Activated naive CD8-positive, alpha-beta T cell treated with anti-CD3 and anti-CD28 coated beads, Interleukin-2, amount 10 ng/mL, durations not matched to agents 7 days and 5 days (primary cell): ENCODE measurements at regions not wholly inside any gene's neighbourhood (a gene's known extent, or its start where the extent isn't known, plus 50 kb on each side); places are given as distances from the start of the nearest gene placed in this dataset.
"Not testable (repeated sequence)": the region's sequence is repeated elsewhere in the genome, so short reads cannot be mapped to it uniquely, and the experiment has no call there.

Source experiments
- ATAC-seq: fragments of 150-1000 bp; cut with Tn5 transposase; one replicate; pipeline ENCODE4 v1.10.0; 2021; ENCODE audit warnings: low read depth, moderate library complexity
- POLR2A ChIA-PET: fragments of 350-600 bp; sonication (Branson Sonifier 250); formaldehyde crosslinking; loops from one replicate; lab custom pipeline; 2021; ENCODE audit warnings: antibody characterized with exemption; lab: Charles Lee
- DNase-seq: peaks from one replicate; pipeline ENCODE4 v3.0.0; 2021
- H3K27ac Mint-ChIP-seq: one replicate; pipeline ENCODE4 v1.8.0; 2022; ENCODE audit warnings: mild to moderate bottlenecking, mixed read lengths
- H3K27me3 Mint-ChIP-seq: one replicate; pipeline ENCODE4 v1.8.0; 2022; ENCODE audit warnings: mild to moderate bottlenecking, moderate library complexity, mixed read lengths
- H3K36me3 Mint-ChIP-seq: one replicate; pipeline ENCODE4 v1.8.0; 2021; ENCODE audit warnings: mild to moderate bottlenecking, mixed read lengths
- H3K4me1 Mint-ChIP-seq: one replicate; pipeline ENCODE4 v1.8.0; 2021; ENCODE audit warnings: mixed read lengths
- H3K4me3 Mint-ChIP-seq: one replicate; pipeline ENCODE4 v1.8.0; 2022; ENCODE audit warnings: mild to moderate bottlenecking, moderate library complexity, mixed read lengths
- H3K9me3 Mint-ChIP-seq: one replicate; pipeline ENCODE4 v1.8.0; 2021; ENCODE audit warnings: mixed read lengths

DNA sequence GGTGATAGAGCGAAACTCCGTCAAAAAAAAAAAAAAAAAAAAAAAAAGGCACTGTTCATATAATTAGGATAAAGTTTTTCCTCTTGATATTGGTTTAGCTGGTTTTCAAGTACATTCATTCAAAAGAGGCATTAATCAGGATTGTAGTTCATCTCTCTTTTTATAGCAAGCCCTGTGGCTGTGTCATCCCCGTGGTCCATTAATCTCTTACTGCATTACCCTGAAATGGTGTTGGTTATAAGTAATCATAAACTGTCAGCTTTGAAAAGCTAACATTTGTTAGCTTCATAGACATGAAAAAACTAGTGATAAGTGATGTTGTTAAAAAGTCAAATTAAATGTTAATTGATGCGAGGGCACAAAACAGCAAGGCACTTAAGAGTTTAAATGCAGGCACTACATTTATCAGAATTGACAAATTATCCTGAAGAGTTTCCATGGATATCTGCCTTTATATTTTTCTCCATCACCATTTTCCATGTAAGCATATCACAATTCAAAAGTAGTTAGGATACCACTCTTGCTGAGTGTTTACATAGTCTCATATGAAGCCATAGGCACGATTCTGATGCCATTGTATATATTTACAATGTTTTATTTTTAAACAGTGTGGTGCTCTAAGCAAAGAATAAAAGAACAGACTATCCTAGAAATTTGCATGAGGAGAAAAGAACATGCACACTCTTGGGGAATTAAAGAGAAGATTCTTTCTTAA, 193.1 kb downstream of the OTOL1 start:
- DNase-seq = no peak
- Mint-ChIP-seq H3K4me1 (no peaks in the 10 kb centered on the region), H3K27me3 (no peaks in the 10 kb centered on the region), H3K4me3 (no peak overlapping the region), H3K36me3 (no peaks in the 10 kb centered on the region), H3K9me3 (no peaks in the 10 kb centered on the region), H3K27ac (no peak overlapping the region)
- ATAC-seq = no peak
- POLR2A ChIA-PET = no interaction called here

DNA sequence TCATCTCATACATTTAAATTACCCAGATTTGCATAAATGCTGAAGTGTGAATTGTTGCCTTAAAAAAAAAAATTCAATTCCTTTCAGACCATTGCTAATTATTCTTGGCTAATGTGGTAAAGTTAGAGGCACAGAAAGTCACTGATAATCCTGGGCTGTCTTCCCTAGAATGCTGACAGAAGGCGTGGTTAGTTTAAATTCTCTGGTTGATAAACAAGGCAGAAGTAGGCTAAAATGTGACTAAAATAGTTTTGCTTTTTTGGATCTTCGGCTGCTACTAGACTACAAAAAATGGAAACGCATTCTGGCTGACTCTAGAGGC, 193.7 kb downstream of the OTOL1 start:
- no peak overlapping the region for H3K4me3 Mint-ChIP-seq
- no peaks in the 10 kb centered on the region for H3K4me1 Mint-ChIP-seq
- H3K27me3 Mint-ChIP-seq = no peaks in the 10 kb centered on the region
- H3K9me3 Mint-ChIP-seq = no peaks in the 10 kb centered on the region
- H3K36me3 Mint-ChIP-seq = no peaks in the 10 kb centered on the region
- H3K27ac Mint-ChIP-seq = no peak overlapping the region
- POLR2A ChIA-PET = no interaction called here
- ATAC-seq = no peak
- no peak for DNase-seq

DNA sequence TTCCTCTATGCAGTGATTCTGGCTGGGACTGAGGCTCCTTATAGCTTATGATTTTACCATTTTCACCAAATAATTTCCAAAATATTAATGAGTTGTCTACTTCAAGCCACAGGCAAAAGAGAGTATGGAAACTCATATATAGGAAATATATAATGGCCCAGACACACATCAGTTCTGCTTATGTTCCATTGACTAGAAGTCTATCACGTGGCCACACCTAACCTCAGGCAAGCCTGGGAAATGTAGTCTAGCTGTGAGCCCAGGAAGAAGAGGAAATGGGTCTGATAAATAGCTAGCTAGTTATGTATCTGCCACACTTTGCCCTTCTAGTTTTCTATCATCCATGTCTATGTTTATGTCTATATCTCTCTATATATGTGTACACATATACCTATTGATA, 195.1 kb downstream of the OTOL1 start:
- H3K9me3 Mint-ChIP-seq = no peaks in the 10 kb centered on the region
- no peaks in the 10 kb centered on the region for H3K27me3 Mint-ChIP-seq
- H3K4me3 Mint-ChIP-seq = no peak overlapping the region
- POLR2A ChIA-PET = no interaction called here
- H3K27ac Mint-ChIP-seq = no peak overlapping the region
- DNase-seq = no peak
- ATAC-seq = no peak
- H3K4me1 Mint-ChIP-seq = no peaks in the 10 kb centered on the region
- H3K36me3 Mint-ChIP-seq = no peaks in the 10 kb centered on the region

DNA sequence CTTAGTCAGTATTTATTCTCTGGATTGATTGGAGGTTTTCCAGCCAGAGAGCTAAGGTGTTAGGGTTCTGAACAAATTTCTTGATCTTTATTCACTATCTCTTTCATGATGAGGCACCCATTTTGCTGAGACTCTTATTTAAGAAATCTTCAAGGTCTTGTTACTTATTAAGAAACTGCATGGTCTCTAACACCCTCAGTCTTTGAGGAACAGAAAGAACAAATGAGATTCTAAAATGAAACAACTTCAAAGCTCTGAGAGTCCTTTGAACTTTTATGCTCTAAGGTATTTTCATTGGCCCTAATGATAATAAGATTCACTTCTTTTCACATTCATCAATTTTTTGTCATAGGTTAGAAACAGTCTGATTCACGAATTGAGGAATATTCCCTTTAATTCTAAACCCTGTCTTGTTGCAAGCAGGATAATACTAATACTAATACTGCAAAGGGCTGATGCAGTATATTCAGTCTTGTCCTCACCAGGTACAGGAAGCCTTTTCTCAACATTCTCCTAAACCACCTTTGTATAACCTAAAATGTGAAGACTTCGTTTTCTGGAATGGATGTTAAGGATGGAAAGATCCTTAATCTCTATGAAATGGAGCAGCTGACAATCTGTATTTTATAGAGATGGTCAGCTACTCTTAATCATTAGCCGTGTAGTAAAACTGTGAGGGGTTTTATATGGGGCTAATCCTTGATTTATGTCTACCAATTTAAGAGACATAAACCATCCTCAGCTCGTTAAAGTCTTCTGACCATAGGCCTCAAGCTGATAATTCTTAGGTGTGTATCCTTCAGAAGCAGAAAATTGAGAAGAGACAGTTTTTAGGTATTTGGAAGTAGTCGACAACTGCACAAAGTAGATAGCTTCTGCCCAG, 198.3 kb downstream of the OTOL1 start:
- DNase-seq = no peak
- no peak overlapping the region for H3K4me3 Mint-ChIP-seq
- H3K36me3 Mint-ChIP-seq = no peaks in the 10 kb centered on the region
- H3K4me1 Mint-ChIP-seq = no peaks in the 10 kb centered on the region
- H3K27ac Mint-ChIP-seq = no peak overlapping the region
- no peaks in the 10 kb centered on the region for H3K9me3 Mint-ChIP-seq
- POLR2A ChIA-PET = no interaction called here
- ATAC-seq = no peak
- H3K27me3 Mint-ChIP-seq = no peaks in the 10 kb centered on the region

DNA sequence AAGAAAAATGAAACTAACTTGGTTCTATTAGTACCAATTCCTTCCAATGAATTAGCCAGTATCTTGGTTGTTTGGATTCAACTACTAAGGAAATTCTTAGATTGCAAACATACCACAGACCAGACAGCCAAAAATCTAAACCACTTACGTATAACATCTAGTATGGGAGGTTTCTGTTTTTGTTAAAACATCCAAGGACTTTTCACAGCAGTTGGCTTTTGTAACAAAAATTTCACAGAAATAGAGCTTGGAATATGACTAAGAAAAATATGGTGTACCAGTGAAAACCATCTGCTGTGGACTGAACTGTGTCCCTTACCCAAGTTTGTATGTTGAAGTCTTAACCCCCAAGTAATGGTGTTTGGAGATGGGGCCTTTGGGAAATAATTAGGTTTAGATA, 199.2 kb downstream of the OTOL1 start:
- H3K36me3 Mint-ChIP-seq = no peaks in the 10 kb centered on the region
- no peaks in the 10 kb centered on the region for H3K9me3 Mint-ChIP-seq

DNA sequence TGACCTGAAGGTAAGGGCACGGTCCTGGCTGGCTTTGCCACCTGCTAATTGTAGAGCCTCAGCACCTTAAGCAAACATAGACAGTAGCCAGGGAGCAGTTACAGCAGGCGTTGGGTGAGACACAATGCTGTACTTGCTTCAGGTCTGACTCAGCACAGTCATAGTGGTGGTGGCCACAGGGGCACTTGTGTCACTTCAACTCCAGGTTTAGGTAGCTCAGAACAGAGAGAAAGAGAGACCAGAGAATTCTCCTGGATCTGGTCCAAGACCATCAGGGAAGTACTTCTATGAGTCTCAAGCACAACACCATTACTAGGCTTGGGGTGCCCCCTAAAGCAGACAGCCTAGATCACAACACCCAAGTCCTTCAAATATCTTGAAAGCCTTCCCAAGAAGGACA, 204.4 kb downstream of the OTOL1 start:
- no peaks in the 10 kb centered on the region for H3K27me3 Mint-ChIP-seq
- no peaks in the 10 kb centered on the region for H3K9me3 Mint-ChIP-seq
- H3K4me1 Mint-ChIP-seq = no peaks in the 10 kb centered on the region
- no peak overlapping the region for H3K27ac Mint-ChIP-seq
- ATAC-seq (no peak), DNase-seq (no peak)
- H3K36me3 Mint-ChIP-seq = no peaks in the 10 kb centered on the region
- POLR2A ChIA-PET = no interaction called here
- H3K4me3 Mint-ChIP-seq = no peak overlapping the region

More for the DNA sequence above, 199.2 kb downstream of the OTOL1 start:
- Mint-ChIP-seq H3K27ac (no peak overlapping the region), H3K4me3 (no peak overlapping the region), H3K4me1 (no peaks in the 10 kb centered on the region), H3K27me3 (no peaks in the 10 kb centered on the region)
- no peak for DNase-seq
- ATAC-seq = no peak
- POLR2A ChIA-PET = no interaction called here

DNA sequence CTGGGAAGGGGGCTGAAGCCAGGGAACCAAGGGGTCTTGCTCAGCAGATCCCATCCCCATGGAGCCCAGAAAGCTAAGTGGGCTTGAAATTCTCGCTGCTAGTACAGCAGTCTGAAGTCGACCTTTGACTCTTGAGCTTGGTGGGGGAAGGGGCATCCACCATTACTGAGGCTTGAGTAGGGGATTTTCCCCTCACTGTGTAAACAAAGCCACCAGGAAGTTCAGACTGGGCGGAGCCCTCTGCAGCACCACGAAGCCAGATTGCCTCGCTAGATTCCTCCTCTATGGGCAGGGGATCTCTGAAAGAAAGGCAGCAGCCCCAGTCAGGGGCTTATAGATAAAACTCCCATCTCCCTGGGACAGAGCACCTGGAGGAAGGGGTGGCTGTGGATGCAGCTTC, 210.6 kb downstream of the OTOL1 start:
- ATAC-seq, DNase-seq, H3K27ac Mint-ChIP-seq, H3K36me3 Mint-ChIP-seq, H3K9me3 Mint-ChIP-seq, POLR2A ChIA-PET, H3K27me3 Mint-ChIP-seq, H3K4me1 Mint-ChIP-seq, H3K4me3 Mint-ChIP-seq: not testable (repeated sequence)

DNA sequence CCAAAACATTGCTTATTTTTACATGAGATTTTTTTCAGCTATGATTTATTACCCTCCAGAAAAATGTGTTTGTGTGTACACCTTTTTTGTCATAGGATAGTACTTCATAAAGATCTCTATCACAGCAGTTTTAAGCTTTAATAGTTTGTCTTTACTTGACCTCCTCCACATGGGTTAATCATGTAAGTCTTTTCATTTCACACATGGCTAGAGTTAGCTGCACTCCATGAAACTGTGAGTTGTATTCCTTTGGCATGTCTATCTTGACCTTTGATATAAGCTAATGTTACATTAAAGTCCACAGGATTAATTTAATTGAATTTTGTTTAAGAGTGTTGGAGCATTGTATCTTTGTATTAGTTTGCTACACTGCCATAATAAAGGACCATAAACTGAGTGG, 217.1 kb downstream of the OTOL1 start:
- Mint-ChIP-seq H3K9me3 (peaks cover 4% of the 10 kb centered on the region), H3K36me3 (no peaks in the 10 kb centered on the region), H3K27ac (no peak overlapping the region), H3K4me1 (no peaks in the 10 kb centered on the region), H3K27me3 (no peaks in the 10 kb centered on the region), H3K4me3 (no peak overlapping the region)
- POLR2A ChIA-PET = no interaction called here
- ATAC-seq (no peak), DNase-seq (no peak)

DNA sequence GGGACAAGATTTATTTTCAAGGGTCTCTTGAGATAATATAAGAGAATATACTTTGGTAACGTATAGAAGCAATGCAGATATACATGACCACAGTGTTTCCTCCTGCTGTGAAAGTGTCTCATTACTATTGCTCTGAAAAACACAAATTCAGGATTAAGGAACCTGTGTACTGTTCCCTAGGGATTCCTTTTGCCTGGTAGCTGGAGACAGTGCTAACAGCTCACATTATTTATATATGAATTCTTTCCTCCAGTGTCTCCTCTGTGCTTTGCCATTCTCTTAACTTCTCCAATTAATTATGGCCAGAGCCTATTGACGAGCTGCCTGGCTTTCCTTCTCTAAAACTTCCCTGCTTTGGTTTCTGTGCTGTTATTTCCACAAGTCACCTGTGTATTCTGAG, 235.4 kb downstream of the OTOL1 start:
- no peaks in the 10 kb centered on the region for H3K9me3 Mint-ChIP-seq
- no peak overlapping the region for H3K27ac Mint-ChIP-seq
- no peak overlapping the region for H3K4me3 Mint-ChIP-seq
- H3K4me1 Mint-ChIP-seq = no peaks in the 10 kb centered on the region
- H3K36me3 Mint-ChIP-seq = no peaks in the 10 kb centered on the region
- no peaks in the 10 kb centered on the region for H3K27me3 Mint-ChIP-seq
- DNase-seq (no peak), ATAC-seq (no peak)
- POLR2A ChIA-PET = no interaction called here

DNA sequence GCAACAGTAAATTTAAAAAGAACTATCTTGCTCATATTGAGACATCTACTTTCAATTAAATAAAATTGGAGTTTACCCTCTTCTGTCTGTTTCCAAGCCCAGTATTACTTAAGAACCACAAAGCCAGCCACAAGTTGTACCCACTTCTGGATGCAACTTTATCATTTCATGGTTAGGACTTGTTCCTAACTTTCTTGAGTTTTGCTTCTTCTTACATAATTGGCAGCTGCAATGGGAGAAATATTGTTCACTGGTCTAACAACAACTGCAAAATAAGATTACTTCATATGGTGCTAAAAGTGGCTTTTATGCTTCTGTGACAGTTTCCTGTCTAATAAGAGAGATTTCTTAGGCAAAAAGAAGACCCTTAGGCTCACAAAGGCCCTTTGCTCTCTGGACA, 240.6 kb downstream of the OTOL1 start:
- Mint-ChIP-seq H3K36me3 (no peaks in the 10 kb centered on the region), H3K4me3 (no peak overlapping the region), H3K27me3 (no peaks in the 10 kb centered on the region), H3K27ac (no peak overlapping the region), H3K9me3 (no peaks in the 10 kb centered on the region), H3K4me1 (no peaks in the 10 kb centered on the region)
- POLR2A ChIA-PET = no interaction called here
- ATAC-seq (no peak), DNase-seq (no peak)

DNA sequence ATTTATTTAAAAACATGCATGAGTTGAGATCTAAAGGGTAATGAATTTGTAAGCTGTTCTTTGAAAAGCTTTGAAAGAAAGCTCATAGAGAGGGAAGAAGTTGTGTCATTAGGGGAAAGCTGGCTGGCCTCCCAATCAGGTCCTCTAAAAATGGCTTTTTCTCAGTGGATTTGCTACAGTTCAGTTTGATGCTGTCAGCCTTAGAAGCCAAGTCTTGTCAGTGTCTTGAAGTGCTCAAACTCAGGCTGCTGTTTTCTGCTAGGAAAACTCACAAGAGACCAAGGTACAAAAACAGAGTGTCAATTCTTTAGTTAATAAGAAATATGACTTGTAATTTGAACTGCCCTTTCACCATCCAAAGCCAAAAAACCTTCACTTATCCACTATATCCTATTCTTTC, 243.8 kb downstream of the OTOL1 start:
- H3K4me1 Mint-ChIP-seq = no peaks in the 10 kb centered on the region
- H3K36me3 Mint-ChIP-seq = no peaks in the 10 kb centered on the region
- H3K4me3 Mint-ChIP-seq = no peak overlapping the region
- no peak overlapping the region for H3K27ac Mint-ChIP-seq
- DNase-seq (no peak), ATAC-seq (no peak)
- H3K27me3 Mint-ChIP-seq = no peaks in the 10 kb centered on the region
- POLR2A ChIA-PET = no interaction called here
- H3K9me3 Mint-ChIP-seq = no peaks in the 10 kb centered on the region

DNA sequence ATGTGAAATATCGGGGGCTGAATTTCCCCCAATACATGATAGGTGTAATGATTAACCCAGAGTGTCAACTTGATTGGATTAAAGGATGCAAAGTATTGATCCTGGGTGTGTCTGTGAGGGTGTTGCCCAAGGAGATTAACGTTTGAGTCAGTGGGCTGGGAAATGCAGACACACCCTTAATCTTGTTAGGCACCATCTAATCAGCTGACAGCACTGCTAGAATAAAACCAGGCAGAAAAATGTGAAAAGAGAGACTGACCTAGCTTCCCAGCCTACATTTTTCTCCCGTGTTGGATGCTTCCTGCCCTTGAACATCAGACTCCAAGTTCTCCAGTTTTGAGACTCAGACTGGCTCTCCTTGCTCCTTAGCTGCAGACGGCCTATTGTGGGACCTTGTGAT, 247.8 kb downstream of the OTOL1 start:
- POLR2A ChIA-PET = no interaction called here
- no peak overlapping the region for H3K4me3 Mint-ChIP-seq
- H3K4me1 Mint-ChIP-seq = no peaks in the 10 kb centered on the region
- DNase-seq = no peak
- no peaks in the 10 kb centered on the region for H3K36me3 Mint-ChIP-seq
- no peak for ATAC-seq
- no peaks in the 10 kb centered on the region for H3K27me3 Mint-ChIP-seq
- no peak overlapping the region for H3K27ac Mint-ChIP-seq
- H3K9me3 Mint-ChIP-seq = no peaks in the 10 kb centered on the region

DNA sequence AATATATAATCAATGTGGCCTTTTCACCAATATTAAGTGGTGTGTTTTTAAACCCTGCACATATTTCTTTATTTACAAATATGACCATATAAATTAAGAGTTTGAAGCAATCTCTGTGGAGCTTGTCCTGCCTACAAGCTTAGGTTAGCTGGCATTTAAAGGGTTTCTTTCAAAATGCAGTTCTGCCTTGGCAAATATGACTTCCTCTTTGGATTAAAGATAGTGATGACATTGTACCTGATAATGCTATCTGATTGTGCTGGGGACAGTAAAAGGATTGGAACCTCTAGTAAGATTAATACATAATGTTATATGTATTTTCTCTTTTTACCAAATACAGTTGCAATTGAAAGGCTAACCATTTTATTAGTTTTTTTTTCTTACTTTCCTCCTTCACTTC, 249.1 kb downstream of the OTOL1 start:
- Mint-ChIP-seq H3K27me3 (no peaks in the 10 kb centered on the region), H3K36me3 (no peaks in the 10 kb centered on the region), H3K9me3 (no peaks in the 10 kb centered on the region), H3K4me1 (no peaks in the 10 kb centered on the region), H3K4me3 (no peak overlapping the region), H3K27ac (no peak overlapping the region)
- POLR2A ChIA-PET = no interaction called here
- DNase-seq (no peak), ATAC-seq (no peak)

DNA sequence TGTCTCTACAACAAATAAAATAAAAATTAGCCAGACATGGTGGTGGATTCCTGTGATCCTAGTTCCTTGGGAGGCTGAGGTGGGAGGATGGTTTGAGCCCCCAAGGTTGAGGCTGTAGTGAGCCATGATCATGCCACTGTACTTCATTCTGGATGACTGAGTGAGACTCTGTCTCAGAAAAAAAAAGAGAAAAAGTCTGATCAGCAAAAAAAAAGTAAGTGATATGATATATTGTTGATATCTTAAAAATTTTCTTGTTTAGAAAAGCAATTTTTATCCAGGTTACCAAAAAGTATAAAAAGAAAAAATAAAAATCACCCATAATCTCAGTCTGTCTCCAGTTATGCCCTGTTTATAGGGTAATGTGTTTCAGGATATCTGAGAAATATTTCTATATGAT, 251.4 kb downstream of the OTOL1 start:
- Mint-ChIP-seq H3K9me3 (no peaks in the 10 kb centered on the region), H3K36me3 (no peaks in the 10 kb centered on the region), H3K27me3 (no peaks in the 10 kb centered on the region), H3K4me3 (no peak overlapping the region), H3K27ac (no peak overlapping the region), H3K4me1 (no peaks in the 10 kb centered on the region)
- POLR2A ChIA-PET = no interaction called here
- ATAC-seq (no peak), DNase-seq (no peak)
